Keratinocyte (primary cell): ENCODE measurements at regions not wholly inside any gene's neighbourhood (a gene's known extent, or its start where the extent isn't known, plus 50 kb on each side); places are given as distances from the start of the nearest gene placed in this dataset.

Source experiments
- DNase-seq: peaks from one replicate; pipeline ENCODE4 v3.0.0-alpha.2; 2011; ENCODE audit warnings: low read depth, missing footprints, low spot score
- FAIRE-seq: peaks from 2 replicates; lab custom pipeline; 2011; peaks lifted over from hg19 to GRCh38; lab: Jason Lieb, UNC
- H2AFZ ChIP-seq: 2 replicates; pipeline ENCODE4 v1.6.0; 2012; ENCODE audit warnings: low read length, control low read depth, inconsistent platforms; ENCODE audit not compliant: control insufficient read depth
- H3K27ac ChIP-seq: 2 replicates; pipeline ENCODE4 v1.5.1; 2011; ENCODE audit warnings: low read length; ENCODE audit not compliant: control insufficient read depth, insufficient read depth
- H3K27me3 ChIP-seq: 3 replicates; pipeline ENCODE4 v1.6.0; 2011; ENCODE audit warnings: low read length; ENCODE audit not compliant: control insufficient read depth, insufficient read depth; ENCODE audit errors: extremely low read depth
- H3K36me3 ChIP-seq, 2 experiments: 2 replicates in 1 of 2; 3 replicates in 1 of 2; pipeline ENCODE4 v1.5.1; 2011; ENCODE audit warnings: low read length in 2 of 2, mild to moderate bottlenecking in 1 of 2; ENCODE audit not compliant: control insufficient read depth in 2 of 2, insufficient read depth in 2 of 2; ENCODE audit errors: extremely low read depth in 1 of 2
- H3K4me1 ChIP-seq: 3 replicates; pipeline ENCODE4 v1.5.1; 2011; ENCODE audit warnings: low read length; ENCODE audit not compliant: control insufficient read depth, insufficient read depth; ENCODE audit errors: extremely low read depth
- H3K4me2 ChIP-seq: 3 replicates; pipeline ENCODE4 v1.6.0; 2011; ENCODE audit warnings: low read depth, low read length; ENCODE audit not compliant: control insufficient read depth, insufficient read depth; ENCODE audit errors: extremely low read depth
- H3K4me3 ChIP-seq, 3 experiments: fragments of 200-600 bp in 1 of 3; sonication (generic) in 1 of 3; 2 replicates in 2 of 3; 3 replicates in 1 of 3; pipeline ENCODE4 v1.5.1; 2011 to 2016; ENCODE audit warnings: low read length in 3 of 3, mild to moderate bottlenecking in 3 of 3, control low read depth in 2 of 3, inconsistent platforms in 1 of 3, low read depth in 1 of 3, mixed read lengths in 1 of 3, mixed run types in 1 of 3, moderate library complexity in 1 of 3; ENCODE audit not compliant: control insufficient read depth in 2 of 3, insufficient read depth in 2 of 3; ENCODE audit errors: extremely low read depth in 1 of 3
- H3K79me2 ChIP-seq: 2 replicates; pipeline ENCODE4 v1.6.0; 2012; ENCODE audit warnings: low read length; ENCODE audit not compliant: control insufficient read depth, insufficient read depth
- H3K9ac ChIP-seq: 3 replicates; pipeline ENCODE4 v1.6.0; 2011; ENCODE audit warnings: low read length; ENCODE audit not compliant: control insufficient read depth, insufficient read depth; ENCODE audit errors: extremely low read depth
- H3K9me1 ChIP-seq: 3 replicates; pipeline ENCODE4 v1.6.0; 2011; ENCODE audit warnings: low read length; ENCODE audit not compliant: control insufficient read depth, insufficient read depth; ENCODE audit errors: extremely low read depth
- H3K9me3 ChIP-seq: 2 replicates; pipeline ENCODE4 v1.5.1; 2012; ENCODE audit warnings: low read depth, low read length; ENCODE audit not compliant: control insufficient read depth
- H4K20me1 ChIP-seq: 3 replicates; pipeline ENCODE4 v1.6.0; 2011; ENCODE audit warnings: low read length; ENCODE audit not compliant: control insufficient read depth, insufficient read depth; ENCODE audit errors: extremely low read depth
- CTCF ChIP-seq, 3 experiments: IDR thresholded peaks in 1 of 3; conservative IDR thresholded peaks in 1 of 3; optimal IDR thresholded peaks in 1 of 3; 2 replicates in 2 of 3; 3 replicates in 1 of 3; pipeline versions ENCODE3 to v1.5.1; 2011; ENCODE audit warnings: low read length in 3 of 3, mild to moderate bottlenecking in 3 of 3, moderate library complexity in 2 of 3, control low read depth in 1 of 3, inconsistent platforms in 1 of 3; ENCODE audit not compliant: insufficient read depth in 2 of 3; ENCODE audit errors: extremely low read depth in 1 of 3
- EZH2 ChIP-seq: IDR thresholded peaks from one replicate; pipeline ENCODE4 v1.6.1; 2012; ENCODE audit warnings: inconsistent platforms, mild to moderate bottlenecking, low read length, moderate library complexity
- dilution Hi-C: fragments of 300-500 bp; cut with MboI; formaldehyde crosslinking; loops from one replicate; pipeline ENCODE4 v1.7.0; 2020; ENCODE audit warnings: low sequenced_read_pairs; ENCODE audit not compliant: extremely low pct_ligation_motif_present

GRCh38 chr11:43242401-43242800 lies 69.4 kb upstream of the API5 start:
- no peaks in the 10 kb centered on the region for H3K4me1 ChIP-seq
- DNase-seq = no peak
- dilution Hi-C loops = no loop called here

GRCh38 chr11:43243927-43244326 lies 67.9 kb upstream of the API5 start:
- Histone ChIP-seq H3K9me3 (no peaks in the 10 kb centered on the region), H3K27ac (no peak overlapping the region), H3K4me1 (no peaks in the 10 kb centered on the region), H3K4me2 (no peak overlapping the region), H3K4me3 (no peak overlapping the region), H3K9me1 (no peaks in the 10 kb centered on the region), H3K36me3 (no peaks in the 10 kb centered on the region), H3K27me3 (no peaks in the 10 kb centered on the region), H3K9ac (no peak overlapping the region), H2AFZ (no peak overlapping the region), H3K79me2 (no peaks in the 10 kb centered on the region), H4K20me1 (no peaks in the 10 kb centered on the region)
- FAIRE-seq (no peak), DNase-seq (no peak)
- dilution Hi-C loops = no loop called here
- TF ChIP-seq CTCF (optimal IDR thresholded peaks at IDR 0.05 in 1 of 3, IDR thresholded peaks at IDR 0.05 in 1 of 3, conservative IDR thresholded peaks at IDR 0.05 in 1 of 3; ENCODE audit: extremely low read depth in 1 of 3, insufficient read depth in 2 of 3, low read length in 3 of 3) (no peak), EZH2 (no peak)

More at GRCh38 chr11:43242401-43242800, 69.4 kb upstream of the API5 start:
- Histone ChIP-seq H3K4me3 (no peak overlapping the region), H3K27ac (no peak overlapping the region), H2AFZ (no peak overlapping the region), H3K27me3 (no peaks in the 10 kb centered on the region), H4K20me1 (no peaks in the 10 kb centered on the region), H3K9ac (no peak overlapping the region), H3K36me3 (no peaks in the 10 kb centered on the region), H3K4me2 (no peak overlapping the region), H3K9me1 (no peaks in the 10 kb centered on the region), H3K79me2 (no peaks in the 10 kb centered on the region), H3K9me3 (no peaks in the 10 kb centered on the region)
- TF ChIP-seq CTCF (optimal IDR thresholded peaks at IDR 0.05 in 1 of 3, IDR thresholded peaks at IDR 0.05 in 1 of 3, conservative IDR thresholded peaks at IDR 0.05 in 1 of 3; ENCODE audit: extremely low read depth in 1 of 3, insufficient read depth in 2 of 3, low read length in 3 of 3) (no peak), EZH2 (no peak)
- FAIRE-seq = no peak
